Left renal cortex interstitium (tissue), 4 donors: ENCODE measurements at regions not wholly inside any gene's neighbourhood (a gene's known extent, or its start where the extent isn't known, plus 50 kb on each side); places are given as distances from the start of the nearest gene placed in this dataset.

ENCODE experiments used
- DNase-seq, 4 donors: peaks; one replicate each; pipeline ENCODE4 v3.0.0-alpha.2; 2013; ENCODE audit warnings: low read depth in 4 of 4, low spot score in 2 of 4, missing footprints in 1 of 4

- no peak for DNase-seq
Observed at GRCh38 chr2:120785228-120785966, 49.7 kb downstream of the GLI2 start.

GRCh38 chr2:120786038-120786960 lies 50.6 kb downstream of the GLI2 start:
- DNase-seq = no peak

DNA sequence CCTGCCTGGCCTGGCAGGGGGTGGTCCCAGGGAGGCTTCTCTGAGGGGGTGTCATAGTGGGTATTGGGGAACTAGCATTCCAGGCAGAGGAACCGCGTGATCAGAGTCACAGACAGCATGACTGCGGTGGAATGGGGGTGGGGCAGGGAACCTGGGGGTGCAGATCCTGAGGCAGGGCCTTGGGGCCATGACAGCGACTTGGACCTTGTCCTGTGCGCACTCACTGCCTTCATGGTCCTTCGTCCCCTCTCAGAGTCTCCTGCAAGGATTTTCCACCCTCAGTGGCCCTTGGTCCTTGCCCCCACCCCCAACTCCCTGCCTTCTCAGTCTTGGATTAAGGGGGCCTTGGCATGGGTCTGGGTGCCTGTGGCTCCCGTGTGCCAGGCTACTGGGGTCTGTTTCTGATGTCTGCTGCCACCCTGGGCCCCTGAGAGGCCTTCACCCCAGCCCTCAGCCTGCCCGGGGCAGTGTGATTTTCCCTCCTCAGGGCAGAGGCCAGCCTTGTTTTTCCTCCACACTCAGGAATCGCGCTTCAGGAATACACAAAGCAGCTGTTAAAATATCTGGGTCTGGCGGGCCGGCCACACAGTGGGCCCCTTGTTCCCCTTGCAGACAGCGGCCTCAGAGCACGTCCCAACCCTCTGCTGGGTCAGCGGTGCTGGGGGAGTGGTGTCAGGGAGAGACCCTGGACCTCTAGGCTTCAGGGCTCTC lies 51.6 kb downstream of the GLI2 start:
- no peak for DNase-seq

GRCh38 chr2:120787822-120788700 lies 52.4 kb downstream of the GLI2 start:
- no peak for DNase-seq

DNA sequence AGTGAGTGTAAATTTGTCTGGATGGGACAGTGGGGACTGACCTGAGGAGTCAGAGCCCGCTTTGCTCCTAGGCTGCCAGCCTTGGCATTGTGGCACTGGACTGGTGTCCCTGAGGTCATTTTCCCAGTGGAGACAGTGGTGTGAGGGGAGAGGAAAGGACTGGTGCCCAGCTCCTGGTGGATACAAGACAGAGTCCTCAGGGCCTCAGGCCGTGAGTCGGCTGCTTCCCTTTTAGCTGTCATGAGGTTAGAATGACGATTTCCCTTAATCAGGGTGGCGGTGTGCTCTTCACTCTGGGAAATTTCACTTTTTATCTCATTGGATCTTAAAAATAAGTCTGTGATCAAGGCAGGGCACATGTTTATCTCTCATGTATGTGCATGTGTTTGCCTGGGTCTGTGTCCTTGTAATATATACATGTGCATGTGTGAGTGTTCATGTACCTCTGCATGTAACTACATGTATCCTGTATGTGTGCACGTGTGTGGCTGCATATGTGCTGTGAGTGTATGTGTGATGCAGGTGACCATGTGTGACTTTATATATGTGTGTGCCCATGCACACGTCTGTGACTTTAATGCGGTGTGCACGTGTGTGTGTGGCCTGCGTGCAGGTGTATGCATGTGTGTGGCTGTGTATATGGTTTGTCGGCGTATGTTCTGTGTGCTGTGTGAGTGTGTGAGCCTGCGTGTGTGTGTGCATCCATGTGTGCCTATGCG lies 55.7 kb downstream of the GLI2 start:
- no peak for DNase-seq

DNA sequence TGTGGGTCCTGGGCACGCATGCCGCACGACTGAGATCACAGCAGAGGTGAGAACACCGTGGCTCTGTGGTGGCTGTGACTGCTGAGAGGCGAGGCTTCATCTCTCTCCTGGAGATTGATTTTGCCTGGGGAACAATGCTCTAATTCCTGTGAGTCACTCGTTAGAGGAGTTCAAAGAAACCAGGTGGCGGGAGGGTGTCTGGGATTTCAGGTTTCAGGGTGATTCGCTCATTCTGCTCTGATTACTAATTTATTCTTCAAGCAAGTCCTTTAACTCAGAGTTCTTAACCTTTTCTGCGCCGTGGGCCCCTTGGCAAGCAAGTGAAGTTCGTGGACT lies 56.3 kb downstream of the GLI2 start:
- DNase-seq = no peak

- DNase-seq = no peak
Observed at GRCh38 chr2:120793682-120794403, 58.2 kb downstream of the GLI2 start.

- no peak for DNase-seq
Observed at GRCh38 chr2:120794716-120795115, 59.0 kb downstream of the GLI2 start.

GRCh38 chr2:120796094-120796493 lies 60.4 kb downstream of the GLI2 start:
- no peak for DNase-seq

- no peak for DNase-seq
Observed at GRCh38 chr2:120797421-120798221, 62.0 kb downstream of the GLI2 start.

GRCh38 chr2:120798567-120799247 lies 63.0 kb downstream of the GLI2 start:
- DNase-seq = no peak

DNA sequence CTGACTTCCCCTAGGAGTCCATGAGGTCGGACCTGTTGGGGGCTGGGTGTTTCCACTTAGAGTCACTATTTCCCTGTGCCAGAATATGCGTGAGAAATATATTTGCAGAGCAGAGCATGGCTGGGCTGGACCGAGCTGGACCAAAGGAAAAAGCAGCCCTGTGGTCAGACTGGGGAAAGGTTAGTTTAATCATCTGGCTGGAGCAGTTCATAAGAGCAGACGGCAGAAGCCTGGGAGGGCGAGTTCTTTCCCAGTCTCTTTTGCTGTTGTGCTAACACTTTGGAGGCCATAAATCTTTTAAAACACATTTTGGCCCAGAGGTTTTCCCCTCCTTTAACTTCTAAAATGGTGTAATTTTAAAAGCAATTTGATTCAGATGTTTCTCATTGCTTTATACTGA lies 66.5 kb downstream of the GLI2 start:
- no peak for DNase-seq

GRCh38 chr2:120802867-120803484 lies 67.3 kb downstream of the GLI2 start:
- no peak for DNase-seq

DNA sequence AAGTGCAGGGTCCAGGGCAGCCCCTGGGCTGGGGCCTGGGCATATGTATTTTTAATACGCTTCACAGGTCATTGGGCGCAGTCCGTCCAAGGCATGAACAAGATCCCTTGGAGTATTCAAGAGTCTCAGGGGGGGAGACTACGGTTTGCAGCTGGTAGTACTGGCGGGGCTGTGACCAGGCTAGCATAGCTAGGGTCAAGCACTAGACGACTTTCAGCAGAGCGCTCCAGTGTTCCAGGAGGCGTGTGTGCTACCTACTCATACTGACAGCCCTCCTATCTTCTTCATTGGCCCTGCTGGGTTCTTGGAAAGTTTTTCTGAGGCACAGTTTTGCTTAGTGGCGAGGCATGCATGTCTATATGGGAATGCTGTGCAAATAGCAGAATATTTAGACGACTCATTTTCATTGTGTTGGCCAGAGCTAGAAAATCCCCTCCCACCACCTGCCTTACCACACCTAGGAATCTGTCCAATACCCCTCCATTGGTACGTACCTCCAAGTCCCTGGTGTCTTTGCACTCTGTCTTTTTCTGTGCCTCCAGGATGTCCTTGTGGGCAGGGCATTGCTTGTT lies 68.2 kb downstream of the GLI2 start:
- DNase-seq = no peak

DNA sequence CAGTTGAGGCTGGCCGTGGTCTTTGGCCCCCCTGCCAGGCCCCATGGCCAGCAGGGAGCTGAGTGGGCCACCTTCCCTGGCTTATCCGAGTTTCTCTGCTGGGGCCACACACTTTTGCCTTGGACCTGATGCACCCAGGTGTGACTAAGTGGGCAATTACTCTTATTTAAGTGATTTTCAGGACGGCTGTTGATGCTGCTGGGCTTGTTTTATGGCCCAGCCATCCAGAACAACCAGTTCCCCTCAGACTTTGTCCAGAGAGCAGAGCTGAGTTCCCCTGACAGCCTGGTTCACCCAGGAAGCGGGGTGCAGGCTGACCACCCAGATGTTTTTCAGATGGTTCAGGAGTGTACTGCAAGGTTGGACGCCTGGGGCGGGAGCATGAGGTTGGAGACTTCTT lies 68.8 kb downstream of the GLI2 start:
- DNase-seq = no peak

GRCh38 chr2:120805011-120805410 lies 69.3 kb downstream of the GLI2 start:
- DNase-seq = no peak

DNA sequence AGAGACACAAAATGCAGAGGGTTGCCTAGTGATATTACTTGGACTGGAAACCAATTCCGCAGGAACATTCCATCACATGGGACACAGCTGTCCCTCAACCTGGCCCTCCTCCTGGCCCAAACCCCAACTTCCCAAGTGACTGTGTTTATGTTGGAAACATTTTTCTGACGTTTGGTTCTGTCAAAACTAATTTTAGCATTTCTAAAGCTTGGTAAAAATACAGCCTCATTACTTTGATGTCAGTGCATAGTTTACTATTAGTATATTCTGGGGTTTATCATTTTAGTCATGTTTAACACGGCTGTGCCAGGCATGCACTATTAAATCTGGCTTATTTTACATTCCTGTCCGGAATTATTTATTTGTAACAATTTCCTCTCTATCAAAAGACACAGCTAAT lies 69.9 kb downstream of the GLI2 start:
- DNase-seq = no peak
